MCF 10A (cell line): ENCODE measurements at regions not wholly inside any gene's neighbourhood (a gene's known extent, or its start where the extent isn't known, plus 50 kb on each side); places are given as distances from the start of the nearest gene placed in this dataset.

Source experiments
- BruUV-seq: library from RNA; stranded (reverse); fragments of 400-500 nt; replicated peaks from 2 replicates; lab custom pipeline; 2021; lab: Mats Ljungman, UMichigan
- CTCF ChIA-PET: fragments of 300-600 bp; sonication (Branson Sonifier 250); formaldehyde crosslinking; extraction: SDS; loops from one replicate; lab custom pipeline; 2021; ENCODE audit warnings: antibody characterized with exemption, inconsistent platforms; lab: Yijun Ruan, JAX
- POLR2A ChIA-PET: fragments of 300-600, 350-650 bp; sonication (Branson Sonifier 250); formaldehyde crosslinking; extraction: SDS; loops from one replicate; lab custom pipeline; 2020; ENCODE audit warnings: antibody characterized with exemption, inconsistent platforms; lab: Yijun Ruan, JAX
- DNase-seq: peaks from one replicate; pipeline ENCODE4 v3.0.0-alpha.2; 2018; ENCODE audit not compliant: unreplicated experiment
- H3K27ac Mint-ChIP-seq: one replicate; pipeline ENCODE4 v1.8.0; 2022; ENCODE audit warnings: mild to moderate bottlenecking, low read depth, mixed read lengths; ENCODE audit not compliant: unreplicated experiment
- H3K27me3 Mint-ChIP-seq: one replicate; pipeline ENCODE4 v1.8.0; 2022; ENCODE audit warnings: mixed read lengths; ENCODE audit not compliant: insufficient read depth, unreplicated experiment
- H3K36me3 Mint-ChIP-seq: one replicate; pipeline ENCODE4 v1.8.0; 2022; ENCODE audit warnings: mild to moderate bottlenecking, moderate library complexity, mixed read lengths; ENCODE audit not compliant: insufficient read depth, unreplicated experiment
- H3K4me1 Mint-ChIP-seq: one replicate; pipeline ENCODE4 v1.8.0; 2022; ENCODE audit warnings: mixed read lengths; ENCODE audit not compliant: insufficient read depth, unreplicated experiment
- H3K4me3 Mint-ChIP-seq: one replicate; pipeline ENCODE4 v1.8.0; 2022; ENCODE audit warnings: mild to moderate bottlenecking, moderate library complexity, mixed read lengths; ENCODE audit not compliant: unreplicated experiment
- H3K9me3 Mint-ChIP-seq: one replicate; pipeline ENCODE4 v1.8.0; 2022; ENCODE audit warnings: mixed read lengths; ENCODE audit not compliant: unreplicated experiment
- intact Hi-C: fragments of 100-400 bp; cut with micrococcal nuclease; formaldehyde crosslinking; loops from 2 replicates; pipeline ENCODE4 v1.14.1; 2022
- TF ChIP-seq, protein P1 (sequence below): fragments of 200-600 bp; IDR thresholded peaks from one replicate; pipeline ENCODE4 v1.8.0; 2022; ENCODE audit warnings: antibody characterized with exemption, mild to moderate bottlenecking; ENCODE audit not compliant: unreplicated experiment

GRCh38 chr10:129411393-129411705 lies 55.7 kb upstream of the MGMT start:
- Mint-ChIP-seq H3K27me3 (peaks cover 26% of the 10 kb centered on the region), H3K9me3 (no peaks in the 10 kb centered on the region), H3K36me3 (no peaks in the 10 kb centered on the region), H3K4me3 (no peak overlapping the region), H3K27ac (no peak overlapping the region), H3K4me1 (no peaks in the 10 kb centered on the region)
- POLR2A ChIA-PET, result interaction anchor here (0.5 kb wide), 1 partner anchor 9 kb away, joined by 3 read pairs; no protein-coding TSS in a partner anchor
- BruUV-seq, result no TSS peak
- no peak for DNase-seq
- intact Hi-C loops, result no loop called here
- CTCF ChIA-PET, result interaction anchor here (1.0 kb wide), 1 partner anchor 683 kb away, joined by 3 read pairs; no protein-coding TSS in a partner anchor
- TF ChIP-seq, protein P1, sequence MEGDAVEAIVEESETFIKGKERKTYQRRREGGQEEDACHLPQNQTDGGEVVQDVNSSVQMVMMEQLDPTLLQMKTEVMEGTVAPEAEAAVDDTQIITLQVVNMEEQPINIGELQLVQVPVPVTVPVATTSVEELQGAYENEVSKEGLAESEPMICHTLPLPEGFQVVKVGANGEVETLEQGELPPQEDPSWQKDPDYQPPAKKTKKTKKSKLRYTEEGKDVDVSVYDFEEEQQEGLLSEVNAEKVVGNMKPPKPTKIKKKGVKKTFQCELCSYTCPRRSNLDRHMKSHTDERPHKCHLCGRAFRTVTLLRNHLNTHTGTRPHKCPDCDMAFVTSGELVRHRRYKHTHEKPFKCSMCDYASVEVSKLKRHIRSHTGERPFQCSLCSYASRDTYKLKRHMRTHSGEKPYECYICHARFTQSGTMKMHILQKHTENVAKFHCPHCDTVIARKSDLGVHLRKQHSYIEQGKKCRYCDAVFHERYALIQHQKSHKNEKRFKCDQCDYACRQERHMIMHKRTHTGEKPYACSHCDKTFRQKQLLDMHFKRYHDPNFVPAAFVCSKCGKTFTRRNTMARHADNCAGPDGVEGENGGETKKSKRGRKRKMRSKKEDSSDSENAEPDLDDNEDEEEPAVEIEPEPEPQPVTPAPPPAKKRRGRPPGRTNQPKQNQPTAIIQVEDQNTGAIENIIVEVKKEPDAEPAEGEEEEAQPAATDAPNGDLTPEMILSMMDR, result no peak

DNA sequence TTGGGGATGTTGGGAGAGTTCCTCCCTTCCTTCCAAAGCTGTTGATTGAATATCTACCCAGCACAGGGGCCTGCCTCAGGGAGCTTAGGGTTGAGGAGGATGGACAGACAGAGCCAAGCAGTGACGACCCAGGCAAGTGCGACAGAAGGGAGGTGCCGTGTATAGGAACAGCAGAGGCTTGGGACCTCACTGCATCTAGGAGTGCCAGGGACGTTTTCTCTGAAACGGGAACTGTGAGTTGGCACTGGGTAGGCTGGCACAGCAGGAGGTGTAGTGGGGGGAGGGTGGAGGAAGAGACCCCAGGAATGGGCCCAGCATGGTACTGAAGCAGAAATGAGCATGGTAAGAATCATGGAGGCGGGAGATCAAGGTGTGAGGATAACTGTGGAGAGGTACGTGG lies 55.3 kb upstream of the MGMT start:
- no peak for DNase-seq
- TF ChIP-seq, protein P1, result no peak
- Mint-ChIP-seq H3K27me3 (peaks cover 26% of the 10 kb centered on the region), H3K4me3 (no peak overlapping the region), H3K9me3 (no peaks in the 10 kb centered on the region), H3K27ac (peak overlapping the region; percentile 72), H3K36me3 (no peaks in the 10 kb centered on the region), H3K4me1 (no peaks in the 10 kb centered on the region)
- POLR2A ChIA-PET, result interaction anchor here (0.5 kb wide), 1 partner anchor 8 kb away, joined by 3 read pairs; no protein-coding TSS in a partner anchor
- CTCF ChIA-PET, result interaction anchor here (0.5 to 1.0 kb wide), 2 partner anchors 124 to 683 kb away, joined by 3 read pairs; no protein-coding TSS in a partner anchor
- no TSS peak for BruUV-seq
- intact Hi-C loops, result no loop called here

DNA sequence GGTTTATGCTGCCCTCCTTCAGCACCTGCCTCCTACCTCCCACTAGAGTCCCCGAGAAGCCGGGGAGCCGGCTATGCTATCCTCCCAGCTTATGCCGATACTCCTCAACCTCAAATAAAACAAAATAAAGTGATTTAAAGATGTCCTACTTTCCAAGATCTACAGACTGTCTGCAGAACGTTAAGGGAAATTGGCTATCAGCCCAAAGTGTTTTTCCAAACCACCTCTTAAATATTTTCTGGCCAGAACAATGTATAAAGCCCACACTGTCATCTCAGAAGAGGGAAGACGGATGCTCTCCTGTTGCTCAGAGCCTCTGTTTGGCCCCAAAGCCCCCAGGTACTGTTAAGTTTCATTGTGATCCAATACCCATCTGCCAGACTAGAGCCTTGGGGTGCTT lies 54.0 kb upstream of the MGMT start:
- peaks cover 26% of the 10 kb centered on the region for H3K27me3 Mint-ChIP-seq
- BruUV-seq, result no TSS peak

GRCh38 chr10:129415215-129416140 lies 51.6 kb upstream of the MGMT start:
- TF ChIP-seq, protein P1, result no peak
- DNase-seq, result no peak
- no TSS peak for BruUV-seq
- intact Hi-C loops, result no loop called here
- no peak overlapping the region for H3K27ac Mint-ChIP-seq
- no peak overlapping the region for H3K4me3 Mint-ChIP-seq
- POLR2A ChIA-PET, result no interaction called here
- no peaks in the 10 kb centered on the region for H3K9me3 Mint-ChIP-seq
- CTCF ChIA-PET, result interaction anchor here (0.6 kb wide), 1 partner anchor 1900 kb away, joined by 3 read pairs; no protein-coding TSS in a partner anchor
- peaks cover 26% of the 10 kb centered on the region for H3K27me3 Mint-ChIP-seq
- H3K4me1 Mint-ChIP-seq, result no peaks in the 10 kb centered on the region
- no peaks in the 10 kb centered on the region for H3K36me3 Mint-ChIP-seq

More for the DNA sequence above, 54.0 kb upstream of the MGMT start:
- ChIA-PET POLR2A (no interaction called here), CTCF (interaction anchor here (0.6 kb wide), 1 partner anchor 1201 kb away, joined by 3 read pairs; no protein-coding TSS in a partner anchor)
- H3K9me3 Mint-ChIP-seq, result no peaks in the 10 kb centered on the region
- intact Hi-C loops, result no loop called here
- no peaks in the 10 kb centered on the region for H3K4me1 Mint-ChIP-seq
- DNase-seq, result no peak
- no peak overlapping the region for H3K4me3 Mint-ChIP-seq
- TF ChIP-seq, protein P1, result no peak
- no peaks in the 10 kb centered on the region for H3K36me3 Mint-ChIP-seq
- no peak overlapping the region for H3K27ac Mint-ChIP-seq
